COR-L47 (cell line): ENCODE measurements at regions not wholly inside any gene's neighbourhood (a gene's known extent, or its start where the extent isn't known, plus 50 kb on each side); places are given as distances from the start of the nearest gene placed in this dataset.

Experiments
- DNase-seq: peaks from one replicate; lab custom pipeline; 2025; lab: John Stamatoyannopoulos, UW

DNA sequence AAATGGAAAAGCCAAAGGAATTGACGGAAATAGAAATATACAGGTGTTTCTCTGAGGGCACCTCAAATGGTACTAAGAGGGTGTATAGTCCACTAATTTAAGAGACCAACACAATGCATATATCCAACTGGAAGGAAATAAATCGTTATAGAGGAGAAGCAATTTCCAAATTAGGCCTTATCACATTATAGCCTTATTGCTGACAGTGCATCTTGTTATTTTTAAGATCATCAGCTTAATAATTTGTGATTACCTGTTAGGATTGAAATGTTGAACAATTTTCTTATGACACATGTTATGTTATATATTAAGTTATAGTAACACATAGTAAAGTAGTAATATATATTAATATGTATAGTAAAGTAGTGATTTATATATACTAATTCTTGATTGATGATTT, 915.7 kb upstream of the PCDH9 start:
- DNase-seq, result no peak

- DNase-seq, result no peak
Observed at GRCh38 chr13:68128297-68128915, 898.3 kb upstream of the PCDH9 start.

DNA sequence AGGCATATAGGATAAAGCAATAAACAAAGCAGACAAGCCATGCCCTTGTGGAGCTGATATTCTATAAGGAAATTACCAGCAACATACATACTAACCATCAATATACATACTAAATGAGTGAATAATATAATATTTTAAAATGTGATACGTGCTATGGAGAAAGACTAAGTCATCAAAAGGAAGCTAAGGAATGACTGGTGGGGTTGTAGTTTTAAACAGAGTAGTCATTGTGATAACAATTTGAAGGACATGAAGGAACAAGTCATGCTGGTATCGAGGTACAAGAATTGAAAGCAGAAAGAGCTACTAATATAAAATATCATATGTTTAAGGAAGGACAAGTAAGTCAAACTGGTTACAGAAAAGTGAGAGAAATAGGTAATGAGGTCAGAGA, 894.9 kb upstream of the PCDH9 start:
- DNase-seq, result no peak

GRCh38 chr13:68124437-68125086, 894.4 kb upstream of the PCDH9 start:
- no peak for DNase-seq

DNA sequence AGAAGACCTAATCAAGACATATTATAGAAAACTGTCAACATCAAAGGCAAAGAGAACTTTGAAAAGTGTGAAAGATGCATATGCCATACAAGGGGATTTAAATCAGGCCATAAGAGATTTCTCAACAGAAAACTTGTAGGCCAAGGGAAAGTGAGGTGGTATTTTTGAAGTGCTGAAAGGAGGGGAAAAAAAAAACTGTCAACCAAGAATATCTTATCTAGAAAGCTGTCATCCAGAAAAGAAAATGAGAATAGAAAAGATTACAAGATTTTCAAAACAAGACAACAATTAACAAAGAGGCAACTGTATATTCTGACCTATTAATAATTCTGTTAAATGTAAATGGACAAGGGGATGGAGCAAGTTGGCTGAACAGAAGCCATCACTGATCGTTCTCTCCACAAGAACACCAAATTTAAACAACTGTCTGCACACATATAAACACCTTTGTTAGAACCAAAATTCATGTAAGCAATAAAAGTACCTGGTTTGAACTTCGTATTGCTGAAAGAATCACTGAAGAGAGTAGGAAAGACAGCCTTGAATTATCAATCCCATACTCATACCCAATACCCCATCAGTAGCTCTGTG, 880.1 kb upstream of the PCDH9 start:
- no peak for DNase-seq

DNA sequence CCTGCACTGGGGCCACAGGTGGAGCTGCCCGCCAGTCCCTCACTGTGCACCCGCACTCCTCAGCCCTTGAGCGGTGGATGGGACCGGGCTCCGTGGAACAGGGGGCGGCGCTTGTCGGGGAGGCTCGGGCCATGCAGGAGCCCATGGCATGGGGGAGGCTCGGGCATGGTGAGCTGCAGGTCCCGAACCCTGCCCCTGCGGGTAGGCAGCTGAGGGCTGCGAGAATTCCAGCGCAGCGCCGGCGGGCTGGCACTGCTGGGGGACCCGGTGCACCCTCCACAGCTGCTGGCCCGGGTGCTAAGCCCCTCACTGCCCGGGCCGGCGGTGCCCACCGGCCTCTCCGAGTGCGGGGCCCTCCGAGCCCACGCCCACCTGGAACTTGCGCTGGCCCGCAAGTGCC, 877.5 kb upstream of the PCDH9 start:
- no peak for DNase-seq

- DNase-seq, result no peak
Observed at GRCh38 chr13:68099631-68100030, 869.5 kb upstream of the PCDH9 start.

DNA sequence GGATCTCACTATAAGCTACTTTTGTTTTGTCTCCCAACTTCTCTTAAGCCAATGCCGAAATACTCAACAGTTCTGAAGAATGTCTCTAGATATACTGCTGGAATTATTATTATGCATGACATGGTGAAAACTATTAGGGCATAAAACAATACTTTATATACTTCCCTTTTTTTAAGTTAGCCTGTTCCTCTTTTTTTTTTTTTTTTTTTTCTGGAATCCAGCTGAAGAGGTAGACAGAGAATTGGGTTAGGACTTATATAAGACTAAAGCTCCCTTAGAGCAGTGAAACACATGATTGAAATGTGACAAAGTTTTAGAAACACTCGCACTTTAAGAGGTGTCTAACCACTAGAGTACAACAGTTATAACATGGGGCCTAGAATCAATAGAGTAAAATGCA, 850.9 kb upstream of the PCDH9 start:
- DNase-seq, result no peak

GRCh38 chr13:68078874-68079273, 848.7 kb upstream of the PCDH9 start:
- DNase-seq, result no peak

- no peak for DNase-seq
Observed at GRCh38 chr13:68078469-68078868, 848.3 kb upstream of the PCDH9 start.

DNA sequence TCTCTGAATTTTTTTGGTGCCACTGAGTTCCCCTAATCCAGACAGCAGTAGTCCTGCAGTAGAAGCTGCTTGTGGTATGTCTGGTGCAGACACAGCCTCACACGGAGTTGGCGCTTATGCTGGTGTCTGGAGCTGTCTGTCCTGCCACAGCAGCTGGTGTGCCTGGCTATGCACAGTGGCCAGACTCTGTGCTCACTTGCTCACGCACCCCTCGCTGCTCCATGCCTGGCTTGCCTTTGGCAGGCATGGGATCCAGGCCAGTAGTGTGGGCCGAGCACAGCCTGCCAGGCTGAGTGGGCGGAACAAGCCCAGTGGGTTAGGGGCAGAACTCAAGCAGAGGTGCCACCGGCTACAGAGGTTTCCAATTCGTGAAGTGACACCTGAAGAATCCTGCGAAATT, 845.9 kb upstream of the PCDH9 start:
- DNase-seq, result no peak

DNA sequence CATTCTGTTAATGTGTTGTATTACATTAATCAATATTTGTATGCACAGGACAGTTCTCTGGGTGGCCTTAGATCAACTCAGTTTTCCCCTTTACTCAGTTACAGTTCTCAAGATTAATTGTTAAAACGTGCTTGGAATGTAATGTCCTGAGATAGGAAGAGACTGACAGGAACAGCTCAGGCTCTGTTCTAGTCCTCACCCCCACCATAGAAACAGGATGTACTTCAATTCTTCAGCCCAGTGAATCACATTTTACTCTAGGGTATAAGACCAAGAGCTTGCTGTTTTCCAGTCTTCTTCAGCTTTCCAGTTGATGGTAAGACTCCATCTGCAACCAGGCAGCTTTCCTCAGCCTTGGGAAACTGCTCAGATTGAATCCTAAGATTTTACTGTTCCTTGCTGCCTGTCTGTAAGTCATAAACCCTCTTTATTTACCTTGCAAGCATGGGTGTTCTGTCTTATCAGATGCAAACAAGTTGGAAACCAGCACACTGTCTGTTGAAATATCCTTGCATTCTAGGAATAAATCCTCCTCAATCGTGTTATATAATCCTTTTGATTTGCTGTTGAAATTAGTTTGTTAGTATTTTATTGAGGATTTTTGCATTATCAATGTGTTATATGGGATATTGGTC, 836.9 kb upstream of the PCDH9 start:
- no peak for DNase-seq

DNA sequence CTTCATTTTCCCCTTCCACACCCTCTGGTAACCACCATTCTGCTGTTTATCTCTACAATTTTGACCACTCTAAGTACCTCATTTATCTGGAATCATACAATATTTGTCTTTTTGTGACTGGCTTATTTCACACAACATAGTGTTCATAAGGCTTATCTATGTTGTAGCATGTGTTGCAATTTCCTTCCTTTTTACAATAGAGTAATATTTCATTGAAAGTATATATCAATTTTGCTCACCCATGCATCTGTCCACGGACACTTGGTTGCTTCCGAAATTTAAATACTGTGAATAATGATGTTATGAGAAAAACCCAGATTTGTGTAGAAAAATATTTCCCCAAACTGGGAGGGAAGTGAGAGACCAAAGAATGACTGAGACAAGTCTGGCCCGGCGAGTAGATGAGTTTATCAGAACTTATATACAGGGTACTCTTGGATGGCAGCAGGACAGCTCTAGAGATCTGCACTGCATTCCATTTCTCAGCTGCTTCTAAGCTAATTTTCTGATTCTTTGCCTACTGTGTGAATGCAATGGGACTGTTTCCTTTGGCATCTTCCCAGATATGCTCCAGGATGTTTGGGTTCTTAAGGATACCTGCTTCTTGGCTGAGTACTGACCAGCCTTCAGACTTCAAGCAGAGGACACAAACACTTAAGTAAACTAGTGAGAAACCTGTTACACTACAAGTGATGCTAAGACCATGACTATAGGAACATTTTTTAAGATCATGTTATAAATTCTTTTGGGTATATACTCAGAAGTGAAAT, 834.0 kb upstream of the PCDH9 start:
- no peak for DNase-seq

GRCh38 chr13:68063181-68063580, 833.0 kb upstream of the PCDH9 start:
- no peak for DNase-seq

DNA sequence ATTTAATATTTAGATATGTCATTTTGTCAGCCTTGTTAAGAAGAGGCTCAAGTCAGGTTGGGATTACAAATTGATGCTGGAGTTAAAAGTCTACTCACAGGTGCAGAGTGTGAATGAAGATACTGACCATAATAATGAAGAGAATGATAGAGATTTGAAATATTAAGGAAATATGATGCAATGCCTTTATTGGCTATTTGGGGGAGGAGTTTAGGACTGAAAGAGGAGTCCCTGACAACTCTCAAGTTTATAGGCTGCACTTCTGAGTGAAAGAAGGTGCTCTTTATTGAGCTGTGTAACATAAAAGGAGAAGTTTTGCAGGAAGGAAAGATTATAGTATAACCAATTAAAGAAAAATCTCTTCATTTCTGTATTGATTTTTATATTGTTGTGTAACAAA, 827.7 kb upstream of the PCDH9 start:
- no peak for DNase-seq

DNA sequence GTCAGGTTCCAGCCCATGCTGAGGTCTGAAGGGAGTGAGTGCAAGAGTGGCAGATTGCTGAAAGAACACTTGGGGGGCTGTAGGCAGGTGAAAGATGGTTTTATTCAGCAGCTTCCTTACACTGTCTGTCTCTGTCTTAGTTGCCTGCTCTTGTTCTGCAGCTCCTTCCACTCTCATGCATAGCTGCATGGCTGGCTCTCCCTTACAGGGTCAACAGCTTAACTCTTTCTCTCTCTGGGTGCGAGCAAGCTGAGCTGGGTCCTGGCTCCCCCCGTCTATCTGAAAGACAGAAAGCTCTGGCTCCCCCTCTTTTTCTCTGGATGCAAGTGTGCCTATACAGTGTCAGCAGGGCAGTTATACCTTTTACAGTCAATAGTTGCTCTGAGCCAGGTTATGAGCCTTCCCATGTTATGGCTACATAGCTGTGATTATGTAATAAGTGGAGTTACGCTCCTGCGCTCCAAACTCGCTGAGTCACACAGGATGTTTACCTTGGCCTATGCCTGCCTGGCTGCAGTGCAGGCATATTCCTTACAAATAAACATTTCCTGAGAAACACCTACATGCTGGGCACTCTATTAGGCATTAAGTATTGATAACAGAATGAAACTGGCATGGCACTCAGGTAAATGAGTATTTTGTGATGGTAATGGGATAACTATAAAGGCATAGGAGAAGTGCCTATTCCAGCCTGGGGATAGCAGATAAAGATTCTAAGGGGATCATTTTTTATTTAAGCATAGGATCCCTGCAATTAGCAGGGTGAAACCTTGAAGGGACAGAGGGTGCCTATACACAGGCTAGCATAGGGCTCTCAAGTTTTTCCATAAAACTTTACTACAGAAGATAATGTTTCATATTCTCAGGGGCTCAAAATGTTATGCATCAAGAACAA, 826.9 kb upstream of the PCDH9 start:
- no peak for DNase-seq

GRCh38 chr13:68051910-68052309, 821.8 kb upstream of the PCDH9 start:
- no peak for DNase-seq

DNA sequence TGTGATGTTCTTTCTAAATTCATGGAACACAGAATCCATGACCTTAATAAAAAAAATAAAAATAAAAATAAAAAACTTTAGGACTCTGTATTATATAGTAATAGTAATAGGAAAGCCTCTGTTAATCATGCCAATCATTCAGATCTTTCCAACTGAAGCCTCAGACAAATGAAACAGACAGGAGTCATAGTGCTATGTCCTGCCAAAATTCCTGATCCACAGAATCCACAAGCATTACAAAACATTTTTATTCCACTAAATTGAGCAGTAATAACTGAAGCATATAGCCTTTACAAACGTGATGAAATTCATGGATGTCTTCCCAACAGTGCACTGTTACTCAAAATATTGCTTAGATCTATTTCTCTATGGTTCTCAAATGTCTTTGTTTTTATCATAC, 820.6 kb upstream of the PCDH9 start:
- DNase-seq, result no peak

DNA sequence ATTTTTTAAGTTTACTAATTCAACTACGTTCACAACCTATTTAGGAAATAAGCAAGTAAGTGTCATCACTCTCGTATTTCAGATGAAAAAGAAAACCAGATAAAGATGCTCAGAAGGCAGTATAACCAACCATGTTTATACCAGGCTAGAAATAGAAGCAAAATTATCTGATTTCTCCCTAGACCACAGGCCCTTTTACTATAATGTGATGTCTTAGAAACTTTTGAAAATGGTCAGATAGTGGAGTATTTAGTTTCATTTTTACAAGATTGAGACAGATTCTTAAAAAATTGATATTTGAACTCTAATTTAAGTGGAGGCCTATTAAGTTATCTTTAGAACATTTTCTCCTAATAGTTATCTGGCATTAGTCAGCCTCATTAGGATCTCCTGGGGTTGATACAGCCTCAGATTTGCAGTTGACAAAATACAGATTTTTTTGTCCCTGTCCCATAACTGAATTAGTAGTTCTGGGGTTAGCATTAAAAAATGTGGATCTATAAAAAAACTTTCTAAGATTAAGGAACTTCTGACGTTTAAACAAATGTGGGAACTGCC, 818.7 kb upstream of the PCDH9 start:
- DNase-seq, result no peak

GRCh38 chr13:68047889-68048288, 817.8 kb upstream of the PCDH9 start:
- no peak for DNase-seq

DNA sequence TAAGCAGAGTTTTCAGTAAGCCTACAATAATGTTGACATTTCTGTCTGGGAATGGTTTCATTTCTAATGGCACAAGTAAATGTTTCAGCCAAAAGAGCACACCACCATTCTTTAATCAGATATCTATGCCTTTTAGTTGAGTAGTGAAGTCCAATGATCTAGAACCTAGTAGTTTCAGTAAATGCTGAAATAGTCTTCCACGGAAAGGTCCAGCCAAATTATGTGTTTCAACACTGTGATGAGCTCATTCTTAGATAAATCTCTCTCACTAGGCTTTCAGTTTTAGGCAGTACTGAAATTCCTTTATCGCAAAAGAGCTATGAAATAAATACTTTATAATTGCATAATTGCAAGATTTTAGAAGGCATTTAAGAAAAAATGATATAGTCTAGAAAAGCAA, 816.8 kb upstream of the PCDH9 start:
- no peak for DNase-seq
